C4-2B (cell line): ENCODE measurements at regions not wholly inside any gene's neighbourhood (a gene's known extent, or its start where the extent isn't known, plus 50 kb on each side); places are given as distances from the start of the nearest gene placed in this dataset.
"Not testable (repeated sequence)": the region's sequence is repeated elsewhere in the genome, so short reads cannot be mapped to it uniquely, and the experiment has no call there.

ENCODE experiments used
- H3K27ac ChIP-seq: fragments of 450-650 bp; 2 replicates; pipeline ENCODE4 v1.5.1; 2017
- ZFX ChIP-seq: fragments of 450-650 bp; IDR thresholded peaks from 2 replicates; pipeline ENCODE4 v1.6.1; 2017
- TF ChIP-seq, protein P1 (sequence below): fragments of 450-650 bp; conservative IDR thresholded peaks from 2 replicates; pipeline ENCODE4 v1.5.1; 2017; ENCODE audit warnings: mild to moderate bottlenecking

DNA sequence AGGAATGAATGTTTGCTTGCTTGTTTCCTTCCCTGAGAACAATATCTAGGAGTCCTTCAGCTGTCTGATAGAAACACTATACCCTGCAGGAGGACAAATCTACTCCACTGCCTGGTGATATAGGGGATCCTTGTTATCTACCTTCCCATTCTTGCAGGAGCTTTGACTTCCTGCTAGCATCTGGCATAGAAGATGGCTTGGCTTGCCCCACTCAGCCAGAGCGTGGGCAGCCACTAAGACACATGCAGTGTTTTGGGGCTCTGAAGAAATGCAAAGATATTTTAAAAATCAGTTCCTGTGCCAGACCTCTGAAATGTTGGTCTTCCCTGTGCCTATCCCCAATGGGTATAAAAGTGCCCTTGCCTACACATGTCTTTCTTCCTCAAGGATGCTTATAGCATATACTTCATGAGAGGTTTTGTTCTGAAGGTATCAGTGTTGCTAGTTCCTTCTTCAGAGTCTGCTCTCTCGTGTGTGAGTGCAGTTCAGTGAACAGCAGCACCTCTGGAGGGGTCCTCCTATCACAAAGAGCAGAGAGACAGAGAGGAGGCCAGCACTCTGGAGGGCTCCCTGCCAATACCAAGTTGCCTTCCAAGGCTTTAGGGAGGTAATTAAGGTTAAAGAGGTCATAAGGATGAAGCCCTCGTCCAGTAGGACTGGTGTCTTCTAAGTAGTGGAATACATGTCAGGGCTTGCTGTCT is 149.1 kb upstream of the CALCR start:
- no peak for TF ChIP-seq ZFX
- TF ChIP-seq, protein P1, sequence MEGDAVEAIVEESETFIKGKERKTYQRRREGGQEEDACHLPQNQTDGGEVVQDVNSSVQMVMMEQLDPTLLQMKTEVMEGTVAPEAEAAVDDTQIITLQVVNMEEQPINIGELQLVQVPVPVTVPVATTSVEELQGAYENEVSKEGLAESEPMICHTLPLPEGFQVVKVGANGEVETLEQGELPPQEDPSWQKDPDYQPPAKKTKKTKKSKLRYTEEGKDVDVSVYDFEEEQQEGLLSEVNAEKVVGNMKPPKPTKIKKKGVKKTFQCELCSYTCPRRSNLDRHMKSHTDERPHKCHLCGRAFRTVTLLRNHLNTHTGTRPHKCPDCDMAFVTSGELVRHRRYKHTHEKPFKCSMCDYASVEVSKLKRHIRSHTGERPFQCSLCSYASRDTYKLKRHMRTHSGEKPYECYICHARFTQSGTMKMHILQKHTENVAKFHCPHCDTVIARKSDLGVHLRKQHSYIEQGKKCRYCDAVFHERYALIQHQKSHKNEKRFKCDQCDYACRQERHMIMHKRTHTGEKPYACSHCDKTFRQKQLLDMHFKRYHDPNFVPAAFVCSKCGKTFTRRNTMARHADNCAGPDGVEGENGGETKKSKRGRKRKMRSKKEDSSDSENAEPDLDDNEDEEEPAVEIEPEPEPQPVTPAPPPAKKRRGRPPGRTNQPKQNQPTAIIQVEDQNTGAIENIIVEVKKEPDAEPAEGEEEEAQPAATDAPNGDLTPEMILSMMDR, result no peak
- no peak overlapping the region for H3K27ac ChIP-seq

DNA sequence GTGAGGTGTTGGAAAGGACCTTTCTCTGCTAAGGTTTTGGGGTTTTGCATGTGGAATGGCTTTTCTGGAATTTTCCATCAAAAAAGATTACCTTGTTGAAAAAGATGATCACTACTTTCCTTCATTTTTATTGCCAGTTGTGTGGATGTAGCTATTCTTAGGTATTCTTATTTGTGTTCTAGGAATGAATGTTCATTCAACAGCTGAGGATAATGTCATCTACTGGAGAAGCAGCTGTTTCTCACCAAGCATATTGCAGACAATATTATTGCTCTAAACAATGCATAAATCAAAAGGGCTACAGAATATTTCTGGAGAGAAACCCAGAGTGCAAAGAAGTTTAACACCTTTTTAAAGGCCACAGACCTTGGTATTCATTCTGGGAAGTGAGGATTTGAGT is 145.6 kb upstream of the CALCR start:
- H3K27ac ChIP-seq, result no peak overlapping the region
- TF ChIP-seq, protein P1, result no peak
- TF ChIP-seq ZFX, result no peak

DNA sequence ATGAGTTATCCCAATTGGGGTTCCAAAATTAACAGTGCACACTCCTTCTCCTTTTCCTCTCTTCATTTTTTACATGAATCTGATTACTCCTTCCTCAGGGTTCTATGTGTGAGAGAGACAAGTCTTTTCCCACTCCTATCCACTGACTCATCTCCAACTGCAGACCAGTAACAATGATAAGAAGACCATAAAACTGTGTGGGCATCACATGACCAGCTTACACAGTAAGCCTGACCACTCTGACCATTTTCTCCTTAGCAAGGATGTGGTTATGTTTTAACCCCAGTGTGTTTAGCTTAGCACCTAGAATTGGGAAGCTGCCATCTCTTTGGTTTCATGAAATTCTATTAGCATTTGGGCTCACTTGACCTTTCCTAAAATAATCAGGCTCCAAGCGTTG is 145.0 kb upstream of the CALCR start:
- H3K27ac ChIP-seq, result no peak overlapping the region
- no peak for TF ChIP-seq ZFX
- TF ChIP-seq, protein P1, result no peak

DNA sequence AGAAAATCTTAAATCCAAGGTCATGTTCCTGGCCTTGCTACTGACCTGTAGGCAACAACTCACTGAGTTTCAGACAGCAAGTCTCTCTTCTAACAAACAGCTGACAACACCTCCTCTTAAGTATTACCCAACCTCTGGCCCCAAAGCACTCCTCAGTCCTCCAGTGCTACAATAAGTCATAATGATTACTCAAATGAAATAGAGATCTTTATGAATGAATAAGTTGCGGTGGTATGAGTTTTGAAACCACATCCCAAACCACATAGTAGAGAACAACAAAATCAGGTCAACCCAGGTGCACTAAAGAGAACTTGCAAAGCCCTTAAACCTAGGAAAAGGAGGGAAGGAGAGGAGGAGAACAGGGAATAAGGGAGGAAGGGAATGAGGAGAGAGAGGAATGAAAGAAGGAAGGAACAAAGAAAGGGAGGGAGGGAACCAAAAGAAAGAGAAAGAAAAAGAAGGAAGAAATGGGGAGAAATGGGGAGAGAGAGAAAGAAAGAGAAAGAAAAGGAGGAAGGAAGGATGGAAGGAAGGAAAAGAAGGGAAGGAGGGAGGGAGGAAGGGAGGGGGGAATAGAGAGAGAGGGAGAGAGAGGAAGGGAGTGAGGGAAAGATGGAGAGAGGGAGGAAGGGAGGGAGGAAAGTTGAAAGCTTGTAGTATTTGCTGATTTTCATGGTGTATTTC is 142.8 kb upstream of the CALCR start:
- TF ChIP-seq ZFX, result no peak
- TF ChIP-seq, protein P1, result no peak
- no peak overlapping the region for H3K27ac ChIP-seq

DNA sequence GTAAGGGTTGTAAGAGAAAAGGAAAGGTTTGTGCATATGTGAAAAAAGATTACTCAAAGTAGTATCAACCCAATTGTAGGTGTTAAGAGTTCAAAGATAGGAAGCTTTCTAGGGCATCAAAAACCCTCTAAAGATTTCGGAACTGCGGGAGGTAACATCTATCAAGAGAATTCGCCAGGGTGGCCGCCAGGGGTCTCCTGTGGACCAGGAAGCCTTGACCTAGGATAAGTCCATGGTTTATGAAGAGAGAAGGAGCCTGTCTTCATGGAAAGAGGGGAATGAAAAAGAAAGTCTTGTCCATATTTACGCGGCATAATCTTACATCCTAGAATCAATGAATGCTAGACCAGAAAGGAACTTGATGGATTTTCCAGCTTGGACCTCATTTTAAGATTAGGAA is 140.7 kb upstream of the CALCR start:
- TF ChIP-seq, protein P1, result peak; percentile 88
- no peak for TF ChIP-seq ZFX
- no peak overlapping the region for H3K27ac ChIP-seq

DNA sequence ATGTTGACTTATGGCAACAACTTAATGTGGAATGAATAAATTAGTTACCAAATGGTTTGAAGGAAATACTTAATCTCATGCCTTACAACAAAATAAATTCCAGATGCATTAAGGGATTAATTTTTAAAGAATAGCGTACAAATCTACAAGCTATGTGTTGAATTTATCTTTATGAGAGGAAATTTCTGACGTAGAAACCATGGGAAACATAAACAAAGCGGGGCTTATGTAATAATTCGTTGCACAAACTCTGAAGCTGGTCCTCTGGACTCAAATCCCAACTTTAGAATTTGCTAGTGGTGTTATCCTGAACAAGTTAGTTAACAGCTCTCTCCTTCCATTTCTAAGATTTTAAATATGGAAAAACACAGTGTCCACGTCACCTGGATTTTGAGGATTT is 137.4 kb upstream of the CALCR start:
- no peak for TF ChIP-seq ZFX
- TF ChIP-seq, protein P1, result no peak
- H3K27ac ChIP-seq, result no peak overlapping the region

DNA sequence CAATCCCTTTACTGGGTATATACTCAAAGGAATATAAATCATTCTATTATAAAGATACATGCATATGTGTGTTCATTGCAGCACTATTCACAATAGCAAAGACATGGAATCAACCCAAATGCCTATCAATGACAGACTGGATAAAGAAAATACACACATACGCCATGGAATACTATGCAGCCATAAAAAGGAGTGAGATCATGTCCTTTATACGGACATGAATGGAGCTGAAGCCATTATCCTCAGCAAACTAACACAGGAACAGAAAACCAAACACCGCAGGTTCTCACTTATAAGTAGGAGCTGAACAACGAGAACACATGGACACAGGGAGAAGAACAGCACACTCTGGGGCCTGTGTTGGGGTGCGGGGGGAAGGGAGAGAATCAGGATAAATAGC is 133.7 kb upstream of the CALCR start:
- not testable (repeated sequence) for H3K27ac ChIP-seq

DNA sequence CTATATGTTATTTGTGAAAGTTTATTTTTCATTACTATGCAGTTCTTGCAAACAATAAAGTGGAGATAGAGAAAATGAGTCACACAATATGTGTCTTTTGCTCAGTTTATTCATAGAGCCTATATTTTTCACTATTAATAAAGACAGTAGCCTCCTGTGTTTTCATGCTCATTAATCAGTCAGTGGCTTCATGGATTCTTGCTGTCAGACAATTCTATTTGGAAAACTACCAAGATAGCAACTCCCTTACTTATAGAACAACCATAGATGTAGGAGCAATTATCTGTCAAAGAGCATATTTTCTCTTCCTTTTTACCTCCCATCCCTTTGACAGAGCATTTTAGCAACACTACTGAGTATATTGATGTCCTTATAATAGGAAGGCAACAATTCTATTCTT is 132.7 kb upstream of the CALCR start:
- TF ChIP-seq, protein P1, result no peak
- TF ChIP-seq ZFX, result no peak
- H3K27ac ChIP-seq, result no peak overlapping the region

DNA sequence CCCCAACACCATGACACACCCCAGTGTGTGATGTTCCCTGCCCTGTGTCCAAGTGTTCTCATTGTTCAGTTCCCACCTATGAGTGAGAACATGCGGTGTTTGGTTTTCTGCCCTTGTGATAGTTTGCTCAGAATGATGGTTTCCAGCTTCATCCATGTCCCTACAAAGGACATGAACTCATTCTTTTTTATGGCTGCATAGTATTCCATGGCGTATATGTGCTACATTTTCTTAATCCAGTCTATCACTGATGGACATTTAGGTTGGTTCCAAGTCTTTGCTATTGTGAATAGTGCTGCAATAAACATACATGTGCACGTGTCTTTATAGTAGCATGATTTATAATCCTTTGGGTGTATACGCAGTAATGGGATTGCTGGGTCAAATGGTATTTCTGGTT is 131.6 kb upstream of the CALCR start:
- H3K27ac ChIP-seq, result not testable (repeated sequence)
